Neutrophil (primary cell): ENCODE measurements at regions not wholly inside any gene's neighbourhood (a gene's known extent, or its start where the extent isn't known, plus 50 kb on each side); places are given as distances from the start of the nearest gene placed in this dataset.

ENCODE experiments used
- H3K27ac ChIP-seq: fragments of 200-600 bp; sonication (generic); 2 replicates; pipeline ENCODE4 v1.5.1; 2016; ENCODE audit warnings: mild to moderate bottlenecking, moderate library complexity
- H3K27me3 ChIP-seq: fragments of 200-600 bp; sonication (generic); 2 replicates; pipeline ENCODE4 v1.6.0; 2016; ENCODE audit warnings: mild to moderate bottlenecking
- H3K36me3 ChIP-seq: fragments of 200-600 bp; sonication (generic); 2 replicates; pipeline ENCODE4 v1.5.1; 2017
- H3K4me1 ChIP-seq, 2 experiments: fragments of 200-600 bp in 1 of 2; sonication (generic) in 1 of 2; 1 replicate in 1 of 2; 2 replicates in 1 of 2; pipeline versions ENCODE4 v1.5.1 to v1.6.1; 2013 to 2016; ENCODE audit warnings: low read depth in 1 of 2, low read length in 1 of 2, mild to moderate bottlenecking in 1 of 2, moderate library complexity in 1 of 2; ENCODE audit not compliant: control insufficient read depth in 1 of 2, insufficient read depth in 1 of 2
- H3K4me3 ChIP-seq, 2 experiments: fragments of 200-600 bp in 1 of 2; sonication (generic) in 1 of 2; 1 replicate in 1 of 2; 2 replicates in 1 of 2; pipeline ENCODE4 v1.5.1; 2013 to 2016; ENCODE audit warnings: low read depth in 1 of 2, low read length in 1 of 2, mild to moderate bottlenecking in 1 of 2, moderate library complexity in 1 of 2
- H3K9me3 ChIP-seq: fragments of 200-600 bp; sonication (generic); 2 replicates; pipeline ENCODE4 v1.5.1; 2016
- CTCF ChIP-seq: fragments of 200-600 bp; sonication (generic); IDR thresholded peaks from 2 replicates; pipeline ENCODE4 v1.5.1; 2016; ENCODE audit warnings: antibody characterized with exemption

DNA sequence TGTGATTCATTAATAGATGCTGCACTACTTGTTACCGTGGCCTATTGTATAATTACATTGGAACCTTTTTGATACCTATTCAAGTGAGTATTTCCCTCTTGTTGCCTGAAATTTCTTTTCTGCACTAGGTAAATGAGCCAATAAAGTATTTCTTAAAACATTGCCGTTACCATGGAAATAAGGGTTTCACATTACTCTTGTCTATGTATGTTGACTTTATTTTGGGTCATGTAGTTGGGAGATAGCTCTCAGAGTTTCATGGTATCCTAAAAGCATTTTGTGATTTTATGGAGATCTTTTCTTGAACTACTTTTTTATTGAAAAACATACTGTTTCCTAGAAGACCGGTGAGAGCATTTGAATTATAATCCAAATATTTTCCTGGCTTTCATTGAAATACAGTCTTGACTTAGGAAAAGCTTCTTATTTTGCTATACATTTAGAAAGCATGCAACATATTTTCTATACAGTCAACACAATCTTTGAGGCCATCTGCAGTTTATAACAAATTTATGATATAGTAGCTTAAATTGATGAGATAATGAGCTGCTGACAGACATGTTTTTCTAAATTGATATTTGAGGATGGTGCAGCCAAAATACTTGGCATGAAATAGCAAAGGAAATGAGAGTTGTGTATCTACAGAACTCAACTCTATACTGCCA, 650.4 kb downstream of the RFPL4B start:
- Histone ChIP-seq H3K36me3 (no peaks in the 10 kb centered on the region), H3K9me3 (no peaks in the 10 kb centered on the region), H3K4me3 (no peak overlapping the region), H3K4me1 (no peaks in the 10 kb centered on the region), H3K27me3 (no peaks in the 10 kb centered on the region), H3K27ac (no peak overlapping the region)
- TF ChIP-seq CTCF: no peak

GRCh38 chr6:113004054-113004453, 656.9 kb downstream of the RFPL4B start:
- TF ChIP-seq CTCF: no peak
- Histone ChIP-seq H3K36me3 (no peaks in the 10 kb centered on the region), H3K27me3 (no peaks in the 10 kb centered on the region), H3K4me3 (no peak overlapping the region), H3K4me1 (no peaks in the 10 kb centered on the region), H3K27ac (no peak overlapping the region), H3K9me3 (no peaks in the 10 kb centered on the region)

DNA sequence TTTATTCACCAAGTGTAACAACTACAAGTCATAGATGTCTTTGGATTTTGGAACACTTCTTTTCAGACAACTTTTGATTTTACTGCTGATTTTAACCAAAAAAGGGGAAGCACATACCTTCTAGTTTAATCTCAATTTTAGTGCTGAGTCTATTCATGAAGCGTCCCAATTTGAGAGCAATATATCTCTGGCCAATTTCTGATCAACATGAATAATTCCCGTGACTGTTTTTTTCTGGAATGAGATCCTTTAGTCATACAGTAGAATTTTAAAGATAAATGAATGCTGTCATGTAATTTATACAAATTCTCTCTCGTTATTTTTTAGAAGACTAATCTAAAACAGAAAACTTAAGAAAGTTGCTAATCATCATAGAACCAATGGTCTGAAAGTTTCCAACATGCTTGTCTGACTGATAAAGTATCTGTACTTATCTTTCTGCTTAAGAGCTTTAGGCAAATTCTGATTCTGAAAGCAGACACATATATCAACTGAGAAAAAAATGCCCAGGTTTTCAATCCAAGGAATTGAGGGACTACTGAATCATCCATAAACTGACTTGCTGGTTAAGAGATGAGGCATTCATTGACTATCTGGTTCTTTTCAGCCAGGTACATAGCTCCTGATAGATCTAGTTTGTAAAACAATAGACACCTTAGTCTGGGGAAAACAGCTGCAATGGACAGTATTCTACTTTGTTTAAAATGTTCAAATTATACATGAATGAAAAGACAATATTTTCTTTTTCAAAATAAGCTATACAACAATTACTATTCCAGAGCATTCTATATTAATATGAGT, 657.5 kb downstream of the RFPL4B start:
- no peaks in the 10 kb centered on the region for H3K27me3 ChIP-seq
- no peaks in the 10 kb centered on the region for H3K9me3 ChIP-seq
- no peak for TF ChIP-seq CTCF
- no peak overlapping the region for H3K4me3 ChIP-seq
- H3K36me3 ChIP-seq: no peaks in the 10 kb centered on the region
- H3K27ac ChIP-seq: no peak overlapping the region
- no peaks in the 10 kb centered on the region for H3K4me1 ChIP-seq

GRCh38 chr6:113006494-113006893, 659.4 kb downstream of the RFPL4B start:
- no peaks in the 10 kb centered on the region for H3K27me3 ChIP-seq
- H3K27ac ChIP-seq: no peak overlapping the region
- no peak for TF ChIP-seq CTCF
- H3K9me3 ChIP-seq: no peaks in the 10 kb centered on the region
- no peak overlapping the region for H3K4me3 ChIP-seq
- H3K36me3 ChIP-seq: no peaks in the 10 kb centered on the region
- H3K4me1 ChIP-seq: no peaks in the 10 kb centered on the region

DNA sequence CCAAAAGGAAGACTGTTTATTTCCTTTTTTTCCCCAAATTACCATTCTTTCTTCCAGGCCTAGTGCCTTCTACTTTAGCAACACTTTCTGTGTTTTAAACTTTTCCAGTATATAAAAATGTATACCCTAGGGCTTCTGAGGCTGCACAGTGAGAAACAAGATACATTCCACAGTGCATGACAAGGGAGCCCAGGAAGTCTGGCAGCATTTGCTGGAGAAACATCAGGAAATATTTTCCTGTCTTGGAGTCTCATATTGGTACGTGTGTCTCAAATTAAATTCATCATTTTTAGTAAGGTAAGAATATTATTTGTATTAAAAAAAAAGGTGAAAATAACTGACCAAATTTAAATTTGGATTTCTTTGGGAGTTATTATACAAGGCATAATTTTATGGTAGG, 662.6 kb downstream of the RFPL4B start:
- no peak overlapping the region for H3K27ac ChIP-seq

More for the DNA sequence above, 662.6 kb downstream of the RFPL4B start:
- H3K9me3 ChIP-seq: no peaks in the 10 kb centered on the region
- no peaks in the 10 kb centered on the region for H3K36me3 ChIP-seq
- no peaks in the 10 kb centered on the region for H3K27me3 ChIP-seq
- H3K4me1 ChIP-seq: no peaks in the 10 kb centered on the region
- no peak overlapping the region for H3K4me3 ChIP-seq
- TF ChIP-seq CTCF: no peak
